ENCODE measurements at regions not wholly inside any gene's neighbourhood (a gene's known extent, or its start where the extent isn't known, plus 50 kb on each side); places are given as distances from the start of the nearest gene placed in this dataset.

DNA sequence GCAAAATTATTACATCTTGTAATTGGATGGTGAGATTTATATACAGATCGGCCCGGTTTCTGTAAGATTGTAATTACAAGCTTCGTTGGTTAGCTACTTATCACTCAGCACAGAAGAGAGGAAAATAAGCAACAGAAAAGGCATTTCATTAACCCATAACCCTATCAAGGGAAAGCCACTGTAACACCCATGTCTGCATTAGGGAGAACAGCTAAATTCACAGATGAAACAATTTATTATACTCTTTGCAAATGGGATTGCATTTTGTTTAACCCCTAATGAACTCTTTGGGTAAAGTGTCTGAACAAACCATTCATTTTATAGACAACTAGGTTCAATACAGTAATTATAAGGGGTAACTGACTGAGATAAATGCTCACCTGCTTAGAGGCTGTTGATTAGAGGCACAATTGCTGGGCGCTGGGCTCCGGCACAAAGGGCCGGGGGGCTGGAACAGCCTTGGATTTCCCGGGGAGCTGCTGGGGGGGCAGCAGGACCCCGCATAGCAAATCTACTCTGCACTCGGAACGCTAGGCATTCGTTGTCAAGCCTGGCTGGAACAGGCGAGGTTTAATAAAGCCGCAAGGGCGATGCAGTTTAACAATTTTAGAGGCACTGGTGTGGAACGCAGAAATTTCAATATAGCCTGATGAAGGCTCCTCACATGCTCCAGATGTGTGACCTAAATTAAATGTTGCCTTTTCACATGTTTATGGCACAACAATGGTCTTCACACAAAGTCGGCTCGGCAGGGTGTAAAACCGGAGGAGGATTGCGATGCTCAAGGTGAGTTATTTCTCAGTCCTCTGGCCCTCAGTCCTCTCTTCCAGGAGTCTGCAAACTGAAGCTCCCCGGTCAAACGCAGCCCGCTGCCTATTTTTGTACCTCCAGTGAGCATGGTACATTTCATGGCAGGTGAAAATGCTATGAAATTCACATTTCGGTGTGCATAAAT lies 134.0 kb upstream of the IRX6 start:
- no peak overlapping the region for H3K4me3 ChIP-seq (ENCODE audit: low read depth, low read length)
- TF ChIP-seq, protein P1, sequence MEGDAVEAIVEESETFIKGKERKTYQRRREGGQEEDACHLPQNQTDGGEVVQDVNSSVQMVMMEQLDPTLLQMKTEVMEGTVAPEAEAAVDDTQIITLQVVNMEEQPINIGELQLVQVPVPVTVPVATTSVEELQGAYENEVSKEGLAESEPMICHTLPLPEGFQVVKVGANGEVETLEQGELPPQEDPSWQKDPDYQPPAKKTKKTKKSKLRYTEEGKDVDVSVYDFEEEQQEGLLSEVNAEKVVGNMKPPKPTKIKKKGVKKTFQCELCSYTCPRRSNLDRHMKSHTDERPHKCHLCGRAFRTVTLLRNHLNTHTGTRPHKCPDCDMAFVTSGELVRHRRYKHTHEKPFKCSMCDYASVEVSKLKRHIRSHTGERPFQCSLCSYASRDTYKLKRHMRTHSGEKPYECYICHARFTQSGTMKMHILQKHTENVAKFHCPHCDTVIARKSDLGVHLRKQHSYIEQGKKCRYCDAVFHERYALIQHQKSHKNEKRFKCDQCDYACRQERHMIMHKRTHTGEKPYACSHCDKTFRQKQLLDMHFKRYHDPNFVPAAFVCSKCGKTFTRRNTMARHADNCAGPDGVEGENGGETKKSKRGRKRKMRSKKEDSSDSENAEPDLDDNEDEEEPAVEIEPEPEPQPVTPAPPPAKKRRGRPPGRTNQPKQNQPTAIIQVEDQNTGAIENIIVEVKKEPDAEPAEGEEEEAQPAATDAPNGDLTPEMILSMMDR (IDR thresholded peaks at IDR 0.05; ENCODE audit: insufficient read depth, low read depth, low read length): no peak
- no peak for DNase-seq (ENCODE audit: low read depth)

DNA sequence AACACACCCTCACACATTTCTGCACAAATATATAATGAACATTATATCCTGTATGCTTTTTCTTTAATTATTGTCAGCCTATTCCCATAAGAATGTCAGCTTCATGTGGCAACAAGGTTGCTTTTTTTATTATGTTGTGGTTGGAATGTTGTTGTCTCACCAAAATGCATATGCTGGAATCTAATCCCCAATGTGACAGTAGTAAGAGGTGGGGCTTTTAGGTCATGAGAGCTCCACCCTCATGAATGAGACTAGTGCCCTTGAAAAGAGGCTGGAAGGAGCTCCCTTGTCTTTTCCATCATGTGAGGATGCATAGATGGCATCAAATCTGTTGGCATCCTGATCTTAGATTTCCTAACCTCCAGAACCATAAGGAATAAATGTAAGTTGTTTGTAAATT lies 131.3 kb upstream of the IRX6 start:
- TF ChIP-seq, protein P1 (IDR thresholded peaks at IDR 0.05; ENCODE audit: insufficient read depth, low read depth, low read length): no peak
- no peak overlapping the region for H3K4me3 ChIP-seq (ENCODE audit: low read depth, low read length)
- no peak for DNase-seq (ENCODE audit: low read depth)

DNA sequence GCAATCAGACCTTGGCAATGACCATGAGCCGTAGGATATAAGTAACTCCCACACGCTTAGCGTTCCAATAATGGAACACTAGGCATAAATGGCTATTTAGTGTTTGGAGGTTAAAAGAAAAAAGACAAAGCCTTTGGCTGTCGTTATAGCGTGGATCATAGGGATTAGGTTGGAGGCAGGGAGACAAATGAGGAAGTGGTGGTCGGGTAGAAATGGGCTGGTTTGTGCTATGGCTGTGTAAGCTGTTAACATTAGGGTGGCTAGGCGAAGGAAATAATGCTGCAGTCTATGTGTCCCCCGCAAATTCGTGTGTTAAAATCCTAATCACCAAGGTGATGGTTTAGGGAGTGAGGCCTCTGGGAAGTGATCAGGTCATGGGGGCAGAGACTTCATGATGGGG lies 120.4 kb upstream of the IRX6 start:
- DNase-seq (ENCODE audit: low read depth): no peak
- TF ChIP-seq, protein P1 (IDR thresholded peaks at IDR 0.05; ENCODE audit: insufficient read depth, low read depth, low read length): no peak
- no peak overlapping the region for H3K4me3 ChIP-seq (ENCODE audit: low read depth, low read length)

DNA sequence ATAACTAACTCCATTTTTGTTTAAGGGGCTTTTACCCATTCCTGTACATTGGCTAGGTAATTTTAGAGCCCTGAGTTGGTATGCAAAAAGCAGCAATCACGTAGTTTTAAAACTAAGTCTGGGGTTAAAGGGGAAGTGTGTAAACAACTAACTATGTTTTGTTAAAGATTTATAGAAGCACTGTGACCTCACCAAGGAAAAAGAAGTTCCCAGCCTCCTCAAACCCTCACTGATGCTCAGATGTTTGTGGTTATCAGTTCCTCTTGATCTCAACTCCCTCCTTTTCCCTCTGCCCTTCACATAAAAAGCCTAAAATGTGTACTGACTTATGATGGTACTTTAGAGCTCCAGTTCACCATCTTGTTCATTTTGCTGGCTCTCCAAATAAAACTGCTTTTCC lies 119.9 kb upstream of the IRX6 start:
- H3K4me3 ChIP-seq (ENCODE audit: low read depth, low read length): no peak overlapping the region
- no peak for DNase-seq (ENCODE audit: low read depth)
- TF ChIP-seq, protein P1 (IDR thresholded peaks at IDR 0.05; ENCODE audit: insufficient read depth, low read depth, low read length): no peak

DNA sequence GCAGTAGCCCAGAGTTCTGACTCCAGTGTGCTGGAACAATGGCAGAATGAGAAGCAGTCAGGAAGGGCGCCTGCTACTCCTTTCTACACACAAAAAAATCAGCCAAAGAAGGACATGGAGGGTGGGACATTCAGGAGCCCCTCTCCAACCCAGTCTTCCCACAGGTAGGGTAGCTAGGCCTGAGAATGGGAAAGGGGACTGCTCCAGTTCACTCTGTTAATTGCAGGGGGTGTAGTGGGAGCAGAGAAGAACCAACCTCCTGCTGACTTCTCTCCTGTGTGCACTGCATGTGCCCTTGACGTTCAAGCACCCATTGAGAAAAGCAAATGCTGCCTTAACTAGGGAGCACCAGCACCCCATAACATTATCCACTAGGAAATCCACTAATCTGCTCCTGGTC lies 119.1 kb upstream of the IRX6 start:
- TF ChIP-seq, protein P1 (IDR thresholded peaks at IDR 0.05; ENCODE audit: insufficient read depth, low read depth, low read length): no peak
- DNase-seq (ENCODE audit: low read depth): no peak
- no peak overlapping the region for H3K4me3 ChIP-seq (ENCODE audit: low read depth, low read length)

DNA sequence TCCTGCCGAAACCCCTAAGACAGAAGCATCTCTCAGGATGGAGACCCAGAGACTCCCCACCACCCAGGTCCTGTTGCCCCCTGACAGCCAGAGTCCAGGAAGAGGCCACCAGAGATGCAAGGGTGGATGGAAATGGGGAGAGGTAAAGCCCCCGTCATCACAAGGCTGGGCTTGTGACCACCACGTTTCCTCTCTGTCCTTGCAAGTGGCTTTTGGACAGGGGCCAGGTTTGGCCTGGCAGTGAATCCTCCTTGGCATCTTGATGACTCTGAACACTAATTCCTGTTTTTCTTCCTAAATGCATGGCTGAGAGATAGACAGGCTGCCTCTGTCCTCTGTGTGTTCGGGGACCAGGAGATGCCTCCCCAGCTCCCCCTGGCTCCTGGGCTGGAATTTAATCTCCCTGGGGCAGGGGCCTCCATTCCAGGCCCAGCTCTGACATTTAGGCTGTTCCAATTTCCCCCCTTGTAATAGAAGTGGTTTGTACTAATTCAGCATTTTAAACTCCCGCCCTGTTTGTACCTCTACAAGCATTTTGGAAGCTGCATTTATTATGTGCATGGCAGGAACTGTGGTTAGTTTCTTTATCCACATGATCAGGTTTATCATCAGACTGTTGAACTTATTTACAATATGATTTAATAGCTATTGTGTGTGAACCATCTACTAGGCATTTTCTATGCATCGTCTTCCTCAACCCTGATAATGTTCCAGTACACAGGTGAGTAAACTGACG lies 116.1 kb upstream of the IRX6 start:
- H3K4me3 ChIP-seq (ENCODE audit: low read depth, low read length): no peak overlapping the region
- TF ChIP-seq, protein P1 (IDR thresholded peaks at IDR 0.05; ENCODE audit: insufficient read depth, low read depth, low read length): no peak
- no peak for DNase-seq (ENCODE audit: low read depth)

All from fibroblast of villous mesenchyme (primary cell).